ENCODE measurements at regions not wholly inside any gene's neighbourhood (a gene's known extent, or its start where the extent isn't known, plus 50 kb on each side); places are given as distances from the start of the nearest gene placed in this dataset.
"Not testable (repeated sequence)": the region's sequence is repeated elsewhere in the genome, so short reads cannot be mapped to it uniquely, and the experiment has no call there.

- not testable (repeated sequence) for DNase-seq (ENCODE audit: low read depth)
These were observed 162.2 kb downstream of the GOSR1 start for GRCh38 chr17:30639391-30639790.

- not testable (repeated sequence) for DNase-seq (ENCODE audit: low read depth)
These were observed 161.8 kb downstream of the GOSR1 start for GRCh38 chr17:30638968-30639367.

- DNase-seq (ENCODE audit: low read depth) = not testable (repeated sequence)
These were observed 154.4 kb downstream of the GOSR1 start for GRCh38 chr17:30631651-30632050.

- DNase-seq (ENCODE audit: low read depth) = not testable (repeated sequence)
These were observed 148.2 kb downstream of the GOSR1 start for GRCh38 chr17:30625380-30625779.

DNA sequence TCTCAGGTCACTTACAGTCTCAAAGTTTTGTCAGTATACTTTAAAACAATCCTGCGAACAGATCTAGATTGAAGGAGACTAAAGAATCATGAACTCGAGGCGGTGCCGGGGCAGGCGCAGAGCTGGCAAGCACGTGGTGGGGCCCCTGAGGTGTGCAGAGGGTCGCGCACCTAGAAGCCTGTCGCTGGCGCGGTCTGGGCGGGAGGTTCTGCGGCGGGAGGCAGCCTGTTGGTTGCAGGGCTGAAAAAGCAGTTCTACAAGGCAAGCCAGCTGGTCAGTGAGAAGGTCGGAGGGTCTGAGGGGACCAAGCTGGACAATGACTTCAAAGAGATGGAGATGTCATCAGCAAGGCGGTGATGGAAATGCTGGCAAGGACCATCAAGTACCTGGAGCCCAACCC lies 147.0 kb downstream of the GOSR1 start:
- DNase-seq (ENCODE audit: low read depth) = not testable (repeated sequence)

- DNase-seq (ENCODE audit: low read depth) = not testable (repeated sequence)
These were observed 132.5 kb downstream of the GOSR1 start for GRCh38 chr17:30609682-30610081.

- DNase-seq (ENCODE audit: low read depth) = no peak
These were observed 128.3 kb downstream of the GOSR1 start for GRCh38 chr17:30605523-30605922.

DNA sequence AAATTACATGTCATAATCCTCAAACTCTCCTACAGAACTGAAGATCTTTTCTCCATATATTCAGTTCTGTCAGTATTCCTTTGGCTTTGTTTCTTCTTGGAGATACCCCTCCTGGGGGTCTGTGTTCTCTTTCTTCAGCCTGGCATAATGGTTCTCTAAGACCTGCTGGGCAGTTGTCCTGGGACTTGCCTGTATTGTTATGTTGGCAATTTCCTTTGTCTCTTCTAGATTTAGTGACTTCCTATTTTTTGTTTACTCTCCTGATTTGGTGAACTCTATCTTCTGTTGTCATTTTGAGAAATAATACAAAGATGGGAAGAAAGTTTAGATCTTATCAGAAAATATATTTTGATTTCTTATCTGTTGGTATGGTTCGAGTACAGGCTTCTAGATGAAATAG lies 127.8 kb downstream of the GOSR1 start:
- DNase-seq (ENCODE audit: low read depth) = no peak

- DNase-seq (ENCODE audit: low read depth) = not testable (repeated sequence)
These were observed 125.2 kb downstream of the GOSR1 start for GRCh38 chr17:30602396-30602795.

- not testable (repeated sequence) for DNase-seq (ENCODE audit: low read depth)
These were observed 124.8 kb downstream of the GOSR1 start for GRCh38 chr17:30601984-30602383.

GRCh38 chr17:30600830-30601494 lies 123.8 kb downstream of the GOSR1 start:
- DNase-seq (ENCODE audit: low read depth) = no peak

- DNase-seq (ENCODE audit: low read depth) = peak; percentile 40
These were observed 123.0 kb downstream of the GOSR1 start for GRCh38 chr17:30600060-30600829.

DNA sequence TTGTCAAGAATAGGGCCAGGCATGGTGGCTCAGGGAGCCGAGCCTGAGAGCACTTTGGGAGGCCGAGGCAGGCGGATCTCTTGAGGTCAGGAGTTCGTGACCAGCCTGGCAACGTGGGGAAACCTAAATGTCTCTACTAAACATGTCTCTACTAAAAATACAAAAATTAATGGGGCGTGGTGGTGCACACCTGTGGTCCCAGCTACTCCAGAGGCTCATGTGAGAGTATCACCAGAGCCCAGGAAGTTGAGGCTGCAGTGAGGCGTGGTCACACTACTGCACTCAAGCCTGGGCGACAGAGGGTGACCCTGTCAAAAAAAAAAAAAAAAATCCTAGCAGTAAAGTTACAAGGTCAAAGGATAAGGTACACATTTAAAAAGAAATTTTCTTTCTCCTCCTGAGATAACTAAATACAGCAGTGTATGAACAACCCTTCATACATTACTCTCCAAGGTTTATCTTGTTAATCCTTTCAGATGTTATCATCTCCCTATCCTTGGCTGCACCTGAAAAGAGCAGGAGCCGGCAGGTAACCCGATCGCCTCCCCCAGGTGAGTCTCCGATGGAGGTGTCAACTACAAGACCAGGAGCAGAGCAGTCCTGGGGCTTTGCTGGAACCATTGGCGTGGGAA lies 122.3 kb downstream of the GOSR1 start:
- no peak for DNase-seq (ENCODE audit: low read depth)

- DNase-seq (ENCODE audit: low read depth) = no peak
These were observed 120.6 kb downstream of the GOSR1 start for GRCh38 chr17:30597776-30598288.

DNA sequence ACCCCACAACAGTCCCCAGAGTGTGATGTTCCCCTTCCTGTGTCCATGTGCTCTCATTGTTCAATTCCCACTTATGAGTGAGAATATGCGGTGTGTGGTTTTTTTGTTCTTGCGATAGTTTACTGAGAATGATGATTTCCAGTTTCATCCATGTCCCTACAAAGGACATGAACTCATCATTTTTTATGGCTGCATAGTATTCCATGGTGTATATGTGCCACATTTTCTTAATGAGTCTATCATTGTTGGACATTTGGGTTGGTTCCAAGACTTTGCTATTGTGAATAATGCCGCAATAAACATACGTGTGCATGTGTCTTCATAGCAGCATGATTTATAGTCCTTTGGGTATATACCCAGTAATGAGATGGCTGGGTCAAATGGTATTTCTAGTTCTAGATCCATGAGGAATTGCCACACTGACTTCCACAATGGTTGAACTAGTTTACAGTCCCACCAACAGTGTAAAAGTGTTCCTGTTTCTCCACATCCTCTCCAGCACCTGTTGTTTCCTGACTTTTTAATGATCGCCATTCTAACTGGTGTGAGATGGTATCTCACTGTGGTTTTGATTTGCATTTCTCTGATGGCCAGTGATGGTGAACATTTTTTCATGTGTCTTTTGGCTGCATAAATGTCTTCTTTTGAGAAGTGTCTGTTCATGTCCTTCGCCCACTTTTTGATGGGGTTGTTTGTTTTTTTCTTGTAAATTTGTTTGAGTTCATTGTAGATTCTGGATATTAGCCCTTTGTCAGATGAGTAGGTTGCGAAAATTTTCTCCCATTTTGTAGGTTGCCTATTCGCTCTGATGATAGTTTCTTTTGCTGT lies 120.0 kb downstream of the GOSR1 start:
- not testable (repeated sequence) for DNase-seq (ENCODE audit: low read depth)

DNA sequence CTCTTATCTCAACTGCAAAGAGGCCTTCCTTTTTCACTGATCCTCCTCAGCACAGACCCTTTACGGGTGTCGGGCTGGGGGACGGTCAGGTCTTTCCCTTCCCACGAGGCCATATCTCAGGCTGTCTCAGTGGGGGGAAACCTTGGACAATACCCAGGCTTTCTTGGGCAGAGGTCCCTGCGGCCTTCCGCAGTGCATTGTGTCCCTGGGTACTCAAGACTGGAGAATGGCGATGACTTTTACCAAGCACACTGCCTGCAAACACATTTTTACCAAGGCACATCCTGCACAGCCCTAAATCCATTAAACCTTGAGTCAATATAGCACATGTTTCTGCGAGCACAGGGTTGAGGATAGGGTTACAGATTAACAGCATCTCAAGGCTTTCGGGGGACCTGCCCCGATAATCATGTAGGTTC lies 117.8 kb downstream of the GOSR1 start:
- not testable (repeated sequence) for DNase-seq (ENCODE audit: low read depth)

DNA sequence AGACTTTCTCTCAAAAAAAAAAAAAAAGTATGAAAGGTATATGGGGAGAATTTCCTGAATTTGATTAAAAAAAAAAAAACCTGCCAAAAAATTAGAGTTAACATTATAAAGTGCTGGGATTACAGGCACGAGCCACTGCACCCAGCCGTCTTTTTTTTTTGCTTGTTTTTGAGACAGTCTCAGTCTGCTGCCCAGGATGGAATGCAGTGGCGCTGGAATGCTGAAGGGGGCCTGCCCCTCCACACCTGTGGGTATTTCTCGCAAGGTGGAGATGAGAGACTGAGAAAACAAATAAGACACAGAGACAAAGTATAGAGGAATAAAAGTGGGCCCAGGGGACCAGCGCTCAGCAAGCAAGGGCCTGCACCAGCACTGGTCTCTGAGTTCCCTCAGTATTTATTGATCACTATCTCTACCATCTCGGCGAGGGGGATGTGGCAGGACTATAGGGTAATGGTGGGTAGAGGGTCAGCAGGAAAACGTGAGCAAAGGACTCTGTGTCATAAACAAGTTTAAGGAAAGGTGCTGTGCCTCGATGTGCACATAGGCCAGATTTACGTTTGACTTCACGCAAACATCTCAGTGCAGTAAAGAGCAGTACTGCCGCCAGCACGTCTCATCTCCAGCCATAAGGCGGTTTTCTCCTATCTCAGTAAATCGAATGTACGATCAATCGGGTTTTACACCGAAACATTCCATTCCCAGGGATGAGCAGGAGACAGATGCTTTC lies 117.2 kb downstream of the GOSR1 start:
- no peak for DNase-seq (ENCODE audit: low read depth)

DNA sequence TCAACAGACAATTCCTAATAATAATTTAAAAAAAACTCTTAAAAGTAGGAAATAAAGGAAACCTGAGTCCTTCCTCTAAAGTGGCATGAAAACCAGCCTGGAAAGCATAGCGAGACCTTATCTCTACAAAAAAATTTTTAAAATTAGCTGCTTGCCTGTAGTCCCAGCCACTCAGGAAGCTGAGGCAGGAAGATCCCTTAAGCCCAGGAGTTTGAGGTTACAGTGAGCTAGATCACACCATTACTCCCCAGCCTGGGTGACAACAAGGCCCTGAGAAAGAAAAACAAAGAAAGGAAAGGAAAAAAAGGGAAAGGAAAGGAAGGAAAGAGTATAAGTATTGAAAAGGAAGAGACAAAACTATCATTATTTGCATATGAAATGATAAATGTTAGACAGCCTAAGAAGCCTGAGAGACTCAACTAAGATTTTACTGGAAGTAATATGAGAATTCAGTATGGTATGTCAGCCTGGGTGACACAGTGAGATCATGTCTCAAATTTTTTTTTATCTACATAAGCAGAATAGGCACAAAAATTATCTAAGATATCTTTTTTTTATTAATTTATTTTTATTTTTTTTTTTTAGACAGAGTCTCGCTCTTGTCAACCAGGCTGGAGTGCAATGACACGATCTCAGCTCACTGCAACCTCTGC lies 113.0 kb downstream of the GOSR1 start:
- no peak for DNase-seq (ENCODE audit: low read depth)

GRCh38 chr17:30589431-30589830 lies 112.2 kb downstream of the GOSR1 start:
- no peak for DNase-seq (ENCODE audit: low read depth)

- no peak for DNase-seq (ENCODE audit: low read depth)
These were observed 111.6 kb downstream of the GOSR1 start for GRCh38 chr17:30588798-30589247.
